ENCODE measurements at regions not wholly inside any gene's neighbourhood (a gene's known extent, or its start where the extent isn't known, plus 50 kb on each side); places are given as distances from the start of the nearest gene placed in this dataset.

DNA sequence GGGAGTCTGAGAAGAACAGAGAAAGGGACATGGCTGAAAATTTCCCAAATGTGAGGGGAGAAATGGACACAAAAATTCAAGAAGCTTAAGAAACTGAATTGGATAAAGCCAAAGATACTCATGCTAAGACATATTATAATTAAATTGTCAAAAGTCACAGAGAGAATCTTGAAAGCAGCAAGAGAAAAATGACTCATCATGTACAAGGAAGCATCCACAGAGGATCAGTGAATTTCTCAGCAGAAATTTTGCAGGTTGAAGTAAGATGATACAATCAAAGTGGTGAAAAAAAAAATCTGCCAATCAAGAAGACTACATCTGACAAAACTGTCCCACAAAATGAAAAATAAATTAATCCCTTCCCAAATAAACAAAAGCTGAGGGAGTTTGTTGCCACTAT is 56.8 kb downstream of the MPP7 start:
- TF ChIP-seq, protein P1, sequence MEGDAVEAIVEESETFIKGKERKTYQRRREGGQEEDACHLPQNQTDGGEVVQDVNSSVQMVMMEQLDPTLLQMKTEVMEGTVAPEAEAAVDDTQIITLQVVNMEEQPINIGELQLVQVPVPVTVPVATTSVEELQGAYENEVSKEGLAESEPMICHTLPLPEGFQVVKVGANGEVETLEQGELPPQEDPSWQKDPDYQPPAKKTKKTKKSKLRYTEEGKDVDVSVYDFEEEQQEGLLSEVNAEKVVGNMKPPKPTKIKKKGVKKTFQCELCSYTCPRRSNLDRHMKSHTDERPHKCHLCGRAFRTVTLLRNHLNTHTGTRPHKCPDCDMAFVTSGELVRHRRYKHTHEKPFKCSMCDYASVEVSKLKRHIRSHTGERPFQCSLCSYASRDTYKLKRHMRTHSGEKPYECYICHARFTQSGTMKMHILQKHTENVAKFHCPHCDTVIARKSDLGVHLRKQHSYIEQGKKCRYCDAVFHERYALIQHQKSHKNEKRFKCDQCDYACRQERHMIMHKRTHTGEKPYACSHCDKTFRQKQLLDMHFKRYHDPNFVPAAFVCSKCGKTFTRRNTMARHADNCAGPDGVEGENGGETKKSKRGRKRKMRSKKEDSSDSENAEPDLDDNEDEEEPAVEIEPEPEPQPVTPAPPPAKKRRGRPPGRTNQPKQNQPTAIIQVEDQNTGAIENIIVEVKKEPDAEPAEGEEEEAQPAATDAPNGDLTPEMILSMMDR (IDR thresholded peaks at IDR 0.05) = no peak
- TF ChIP-seq POLR2A (IDR thresholded peaks at IDR 0.05) = no peak

Measured in heart left ventricle (tissue), 13 donors.